Left ventricle myocardium superior (tissue), 1 donor: ENCODE measurements at regions not wholly inside any gene's neighbourhood (a gene's known extent, or its start where the extent isn't known, plus 50 kb on each side); places are given as distances from the start of the nearest gene placed in this dataset.
A peak's percentile ranks its signal among the peaks of the same experiment; 100 is the strongest.

Experiments used
- ATAC-seq: fragments of 200-7000 bp; cut with Tn5 transposase; one replicate; pipeline ENCODE4 v1.9.1; 2020; ENCODE audit warnings: mild to moderate bottlenecking, moderate library complexity
- DNase-seq: peaks from one replicate; pipeline ENCODE4 v3.0.0-alpha.2; 2020
- intact Hi-C: fragments of 100-400 bp; cut with micrococcal nuclease; formaldehyde crosslinking; loops from one replicate; pipeline ENCODE4 v1.11.0; 2022
- donor health status: DM: no; HTN: yes; CAD: no; lungs with severe emphysema.

GRCh38 chr4:125084608-125085007, 230.1 kb upstream of the FAT4 start:
- no peak for ATAC-seq

GRCh38 chr4:125082729-125083417, 231.9 kb upstream of the FAT4 start:
- no peak for ATAC-seq
- intact Hi-C loops = no loop called here

More at GRCh38 chr4:125084608-125085007, 230.1 kb upstream of the FAT4 start:
- DNase-seq = no peak
- intact Hi-C loops = no loop called here

DNA sequence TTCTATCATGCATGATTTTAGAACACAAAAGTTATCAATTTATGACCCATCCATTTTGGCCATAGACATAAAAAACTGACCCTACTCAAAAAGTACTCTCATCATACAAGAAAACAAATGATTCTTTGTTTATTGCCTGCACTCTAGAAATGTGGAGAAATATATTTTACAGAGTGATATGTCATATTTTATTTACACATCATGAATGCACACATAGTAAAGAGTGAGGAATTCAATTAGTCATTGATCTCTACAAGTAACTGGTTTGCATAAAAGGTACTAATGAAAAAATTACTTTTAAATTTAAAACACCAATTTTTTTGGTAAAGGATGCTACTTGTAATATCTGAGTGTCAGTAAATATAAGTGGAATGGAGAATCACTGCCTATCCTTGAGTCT, 242.5 kb upstream of the FAT4 start:
- no peak for ATAC-seq
- intact Hi-C loops = no loop called here

More at GRCh38 chr4:125082729-125083417, 231.9 kb upstream of the FAT4 start:
- DNase-seq = no peak

DNA sequence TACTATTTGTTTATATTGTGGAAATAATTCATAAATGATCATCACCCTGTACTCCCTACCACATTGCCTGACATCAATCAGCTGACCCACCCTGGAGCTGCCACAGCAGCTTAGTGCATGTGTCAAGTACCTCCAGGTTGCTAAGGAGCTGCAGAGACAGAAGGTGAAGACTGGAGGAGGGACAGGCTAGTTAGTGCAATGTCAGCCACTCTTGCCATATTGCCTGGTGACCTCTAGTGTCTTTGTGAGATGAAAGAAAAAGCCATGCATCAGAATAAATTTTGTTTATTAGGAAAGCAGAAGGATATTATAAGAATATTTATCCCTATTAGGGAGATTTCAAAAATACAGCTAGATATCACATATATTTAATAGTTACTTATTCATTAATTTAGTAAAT, 243.9 kb upstream of the FAT4 start:
- no peak for ATAC-seq
- no peak for DNase-seq
- intact Hi-C loops = no loop called here

More for the DNA sequence above, 242.5 kb upstream of the FAT4 start:
- DNase-seq = no peak

DNA sequence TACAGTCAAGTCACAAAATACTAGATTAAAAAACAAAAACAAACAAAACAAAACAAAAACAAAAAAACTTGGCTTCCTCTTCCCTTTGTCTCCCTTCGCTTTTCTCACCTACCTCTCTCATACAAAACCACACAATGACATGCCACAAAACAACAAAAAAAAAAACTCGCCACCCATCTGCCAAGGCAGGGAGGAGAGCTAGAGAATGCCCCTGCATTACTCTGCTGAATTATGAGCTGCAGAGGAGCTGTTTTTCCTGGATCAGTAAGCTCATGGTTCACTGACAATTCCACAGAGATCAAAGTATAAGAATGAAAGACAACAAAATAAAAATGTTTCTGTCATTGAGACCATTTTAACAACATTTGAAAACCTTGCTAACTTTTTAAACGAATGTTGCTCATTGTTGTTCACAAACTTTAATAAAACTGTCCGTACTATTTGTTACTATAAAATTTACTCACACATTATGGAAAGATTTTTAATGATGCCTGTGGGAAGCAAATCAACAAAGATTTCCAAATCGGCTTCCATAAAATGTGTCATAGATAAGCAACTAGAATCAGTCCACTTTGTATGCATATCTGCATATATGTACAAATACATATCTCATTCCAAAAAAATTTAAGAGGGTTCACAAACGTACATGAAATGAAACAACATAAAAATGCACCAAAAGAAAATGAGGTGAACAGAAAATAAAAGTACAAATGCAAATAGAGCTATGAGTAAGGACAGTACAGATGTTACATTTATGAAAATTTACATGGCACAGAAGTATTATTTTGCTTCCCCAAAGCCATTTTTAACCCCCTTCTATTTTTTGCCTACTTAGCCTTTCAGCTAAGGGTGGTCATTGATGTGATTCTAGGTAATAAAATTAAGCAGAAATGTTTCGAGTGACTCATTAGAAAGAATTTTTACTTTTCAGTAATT, 252.4 kb upstream of the FAT4 start:
- ATAC-seq = no peak
- no peak for DNase-seq
- intact Hi-C loops = no loop called here

- intact Hi-C loops = no loop called here
- DNase-seq (no peak), ATAC-seq (no peak)
These were observed 254.4 kb upstream of the FAT4 start for GRCh38 chr4:125060376-125060775.

GRCh38 chr4:125049711-125050110, 265.0 kb upstream of the FAT4 start:
- DNase-seq (no peak), ATAC-seq (no peak)
- intact Hi-C loops = no loop called here

GRCh38 chr4:125045311-125045710, 269.4 kb upstream of the FAT4 start:
- no peak for ATAC-seq
- DNase-seq = no peak
- intact Hi-C loops = no loop called here

DNA sequence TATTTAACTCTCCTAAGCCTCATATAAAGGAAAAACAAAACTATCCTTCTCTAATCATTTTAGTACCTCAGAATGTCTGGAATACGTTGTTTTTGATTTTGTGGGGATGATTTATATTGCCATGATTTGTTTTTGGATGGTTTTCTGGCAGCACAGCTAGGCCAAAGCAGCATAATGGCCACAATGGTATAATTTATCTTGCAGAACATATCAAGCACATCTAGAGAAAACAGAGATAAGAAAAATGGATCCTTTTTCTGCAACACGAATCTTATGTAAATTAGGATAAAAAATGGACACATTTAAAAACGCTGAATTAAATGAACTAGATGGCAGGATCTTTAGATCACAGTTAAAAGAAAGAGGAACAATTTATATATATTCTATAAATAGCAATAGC, 269.9 kb upstream of the FAT4 start:
- ATAC-seq = no peak
- intact Hi-C loops = no loop called here
- DNase-seq = no peak

- DNase-seq (no peak), ATAC-seq (no peak)
- intact Hi-C loops = no loop called here
These were observed 271.3 kb upstream of the FAT4 start for GRCh38 chr4:125043486-125043885.

- intact Hi-C loops = no loop called here
- ATAC-seq (no peak), DNase-seq (no peak)
These were observed 272.7 kb upstream of the FAT4 start for GRCh38 chr4:125042041-125042440.

DNA sequence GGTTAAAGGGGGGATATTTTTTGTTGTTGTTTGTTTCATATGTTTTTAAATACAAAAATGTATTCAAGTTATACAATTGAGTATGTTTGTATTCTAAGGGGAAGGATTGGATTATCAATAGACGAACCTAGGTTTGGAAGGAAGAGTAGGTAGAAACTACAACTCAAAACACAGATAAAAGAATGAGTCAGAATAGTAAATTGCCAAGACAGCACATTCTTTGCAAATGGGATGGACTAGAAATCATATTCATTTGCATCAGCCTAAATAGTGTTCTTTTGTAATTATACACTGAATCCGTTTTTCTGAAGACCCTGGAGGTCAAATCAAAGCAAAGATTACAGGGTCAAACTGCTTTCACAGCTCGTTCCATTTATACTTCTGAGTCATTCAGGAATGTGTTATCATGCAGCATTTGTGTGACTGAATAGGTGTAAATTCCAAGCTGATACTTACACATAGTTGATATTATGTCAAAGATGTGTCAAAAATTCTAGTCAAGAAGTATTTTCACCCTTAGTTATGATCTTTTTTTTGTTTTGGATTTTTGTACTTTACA, 273.3 kb upstream of the FAT4 start:
- DNase-seq = no peak
- no peak for ATAC-seq
- intact Hi-C loops = no loop called here

DNA sequence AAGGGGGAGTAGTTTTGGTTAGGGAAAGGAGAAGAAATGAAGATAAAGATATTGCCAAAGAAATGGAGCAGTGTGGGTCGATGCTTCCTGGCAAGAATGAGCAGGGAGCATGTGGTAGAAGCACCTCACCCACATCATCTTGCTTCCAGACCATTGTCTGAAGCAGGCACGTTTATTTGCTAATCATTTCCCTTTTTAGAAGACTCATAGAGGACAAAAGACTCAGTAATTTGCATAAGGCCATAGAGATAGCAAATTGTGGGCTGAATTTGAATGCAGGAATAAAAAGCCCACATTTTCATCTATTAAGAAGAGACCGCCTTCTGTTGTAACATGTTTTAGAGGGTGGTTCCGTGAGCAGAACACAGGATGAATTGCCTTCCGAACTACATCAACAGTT, 275.2 kb upstream of the FAT4 start:
- no peak for ATAC-seq
- DNase-seq = no peak
- intact Hi-C loops = no loop called here

DNA sequence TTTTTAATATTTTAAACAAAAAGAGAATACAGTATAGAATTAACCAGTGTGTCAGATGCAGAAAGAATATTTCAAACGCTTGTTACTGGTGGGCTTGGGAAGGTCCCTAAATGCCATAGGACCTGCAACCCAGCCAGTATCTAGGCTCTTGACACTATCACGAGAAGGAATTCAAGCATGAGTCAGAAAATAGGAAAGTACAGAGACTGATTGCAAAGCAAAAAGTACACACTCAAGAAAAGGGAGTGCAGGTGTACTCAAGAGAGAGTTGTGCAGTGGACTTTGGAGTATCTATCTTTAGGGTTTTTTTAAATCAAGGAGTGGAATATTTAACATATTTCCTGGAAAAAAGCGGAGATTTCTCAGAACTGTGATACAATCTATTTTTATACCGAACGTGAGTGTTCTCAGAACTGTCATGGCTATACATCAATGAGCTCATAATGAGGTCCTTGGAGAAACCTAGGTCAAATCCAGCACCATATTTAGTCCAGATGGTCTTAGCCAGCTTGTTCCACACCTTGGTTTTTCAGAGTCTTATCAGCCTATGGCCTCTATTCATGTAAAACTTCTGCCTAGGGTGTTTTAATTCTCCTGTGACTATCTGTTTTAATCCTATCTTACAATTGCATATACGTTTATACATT, 291.8 kb upstream of the FAT4 start:
- DNase-seq = no peak
- intact Hi-C loops = no loop called here
- no peak for ATAC-seq

DNA sequence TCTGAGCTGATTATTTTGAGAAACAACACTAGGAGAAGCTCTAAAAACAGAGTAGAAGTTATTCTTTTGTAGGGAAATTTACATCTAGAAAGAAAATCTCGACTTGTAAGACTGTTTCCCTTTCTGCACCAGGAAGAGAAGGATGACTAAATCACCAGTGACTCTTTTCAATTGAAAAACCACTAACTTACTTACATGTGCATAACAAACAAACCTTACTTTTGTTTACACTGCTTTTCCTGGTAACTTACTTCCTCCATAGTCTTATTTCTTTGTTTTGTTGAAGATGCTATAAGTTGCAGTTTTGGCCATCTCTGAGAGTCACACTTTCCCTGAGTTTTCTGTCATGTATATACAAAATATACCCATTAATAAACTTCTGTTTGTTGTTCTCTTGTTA, 293.6 kb upstream of the FAT4 start:
- ATAC-seq (no peak), DNase-seq (no peak)
- intact Hi-C loops = no loop called here

- intact Hi-C loops = no loop called here
- DNase-seq (no peak), ATAC-seq (no peak)
These were observed 294.4 kb upstream of the FAT4 start for GRCh38 chr4:125020089-125021034.

- no peak for DNase-seq
- ATAC-seq = peak; percentile 64
- intact Hi-C loops = no loop called here
These were observed 297.9 kb upstream of the FAT4 start for GRCh38 chr4:125016892-125017299.

GRCh38 chr4:125013891-125014290, 300.9 kb upstream of the FAT4 start:
- intact Hi-C loops = no loop called here
- ATAC-seq (no peak), DNase-seq (no peak)

DNA sequence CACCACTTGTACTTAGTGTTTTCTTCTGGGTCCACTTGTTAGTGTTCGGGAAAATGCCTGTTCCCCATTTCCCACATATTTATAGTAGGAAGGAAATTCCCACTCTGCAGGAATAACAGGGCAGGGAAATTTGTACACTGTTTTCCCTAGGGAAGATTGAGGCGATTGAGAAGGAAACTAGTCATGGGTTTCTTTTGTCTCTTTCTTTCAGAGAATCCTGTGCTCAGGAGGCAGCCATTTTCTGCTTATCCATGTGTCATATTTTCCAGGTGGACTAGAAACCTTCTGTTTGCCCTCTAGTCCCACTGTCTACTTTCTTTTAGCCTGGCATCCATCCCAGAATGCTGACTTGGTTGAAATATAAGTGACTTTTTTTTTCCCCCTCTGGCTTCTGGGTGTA, 299.1 kb upstream of the ANKRD50 start:
- intact Hi-C loops = no loop called here
- ATAC-seq = no peak
- DNase-seq = no peak
